HEK293 (cell line): ENCODE measurements at regions not wholly inside any gene's neighbourhood (a gene's known extent, or its start where the extent isn't known, plus 50 kb on each side); places are given as distances from the start of the nearest gene placed in this dataset.

Source experiments
- CTCF ChIP-seq: fragments of 450-650 bp; formaldehyde crosslinking; IDR thresholded peaks from 2 replicates; pipeline ENCODE4 v1.5.1; 2016; ENCODE audit warnings: missing biosample characterization, missing genetic modification characterization
- EGR2 ChIP-seq: fragments of 450-650 bp; formaldehyde crosslinking; IDR thresholded peaks from 2 replicates; pipeline ENCODE4 v1.5.1; 2016; ENCODE audit warnings: low read depth, missing biosample characterization, missing genetic modification characterization
- MZF1 ChIP-seq: fragments of 450-650 bp; formaldehyde crosslinking; IDR thresholded peaks from 2 replicates; pipeline ENCODE4 v1.5.1; 2017; ENCODE audit warnings: missing biosample characterization, missing genetic modification characterization, borderline replicate concordance
- ZBTB48 ChIP-seq: fragments of 450-650 bp; formaldehyde crosslinking; IDR thresholded peaks from 2 replicates; pipeline ENCODE4 v1.5.1; 2016; ENCODE audit warnings: missing biosample characterization, missing genetic modification characterization
- ZNF280C ChIP-seq: fragments of 450-650 bp; formaldehyde crosslinking; IDR thresholded peaks from 2 replicates; pipeline ENCODE4 v1.5.1; 2016; ENCODE audit warnings: missing biosample characterization, missing genetic modification characterization

GRCh38 chr18:2060086-2060485 lies 511.2 kb downstream of the METTL4 start:
- no peak for TF ChIP-seq MZF1 (tag by site-specific recombination)
- no peak for TF ChIP-seq CTCF (tag by site-specific recombination)
- no peak for TF ChIP-seq ZNF280C
- TF ChIP-seq ZBTB48, result no peak
- no peak for TF ChIP-seq EGR2 (tag by site-specific recombination)
